ENCODE measurements at regions not wholly inside any gene's neighbourhood (a gene's known extent, or its start where the extent isn't known, plus 50 kb on each side); places are given as distances from the start of the nearest gene placed in this dataset.

- ATAC-seq (ENCODE audit: low FRiP score) (no peak), DNase-seq (no peak)
- whole genome bisulfite sequencing, 2 donors: 40 to 63% methylated on average over 3 of the region's 3 CpGs
- no peaks in the 10 kb centered on the region for H3K27me3 ChIP-seq (ENCODE audit: control insufficient read depth in 1 of 2, insufficient read depth in 2 of 2, low read length in 1 of 2)
- intact Hi-C loops (cut with DNase I): no loop called here
- no peaks in the 10 kb centered on the region for H3K36me3 ChIP-seq (ENCODE audit: control insufficient read depth in 1 of 2, insufficient read depth in 2 of 2, low read length in 1 of 2)
- H3K4me3 ChIP-seq (ENCODE audit: low read length in 2 of 2): no peak overlapping the region
- H3K4me1 ChIP-seq (ENCODE audit: control insufficient read depth in 1 of 2, insufficient read depth in 2 of 2, low read length in 2 of 2): no peaks in the 10 kb centered on the region
- no peaks in the 10 kb centered on the region for H3K9me3 ChIP-seq (ENCODE audit: control insufficient read depth, low read length)
- H3K27ac ChIP-seq (ENCODE audit: low read depth in 1 of 2, low read length in 2 of 2): no peak overlapping the region
Observed at GRCh38 chr4:110787707-110788106, 164.8 kb upstream of the PITX2 start.

DNA sequence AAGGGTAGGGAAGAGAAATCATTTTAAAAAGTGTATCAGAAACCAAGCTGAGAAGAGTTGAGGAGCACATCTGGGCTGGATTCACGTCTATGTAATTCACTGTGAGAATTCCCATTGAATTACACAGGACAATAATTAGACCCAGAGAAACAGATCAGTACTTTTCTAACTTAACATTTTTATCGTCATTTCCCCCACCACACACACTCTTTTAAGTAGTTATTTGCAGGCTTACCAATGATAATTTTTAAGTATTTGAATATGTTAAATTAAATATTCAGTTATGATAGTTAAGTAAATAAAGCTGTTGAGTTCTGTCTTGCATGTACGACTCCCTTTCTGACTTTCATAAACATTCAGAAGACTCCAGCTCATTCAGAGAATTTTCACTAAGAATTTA lies 165.4 kb upstream of the PITX2 start:
- intact Hi-C loops (cut with DNase I): no loop called here
- WGBS, 2 donors: 66 to 79% methylated on average over 3 of the region's 3 CpGs
- DNase-seq (no peak), ATAC-seq (ENCODE audit: low FRiP score) (no peak)
- Histone ChIP-seq H3K27ac (ENCODE audit: low read depth in 1 of 2, low read length in 2 of 2) (no peak overlapping the region), H3K27me3 (ENCODE audit: control insufficient read depth in 1 of 2, insufficient read depth in 2 of 2, low read length in 1 of 2) (no peaks in the 10 kb centered on the region), H3K4me3 (ENCODE audit: low read length in 2 of 2) (no peak overlapping the region), H3K4me1 (ENCODE audit: control insufficient read depth in 1 of 2, insufficient read depth in 2 of 2, low read length in 2 of 2) (no peaks in the 10 kb centered on the region), H3K9me3 (ENCODE audit: control insufficient read depth, low read length) (no peaks in the 10 kb centered on the region), H3K36me3 (ENCODE audit: control insufficient read depth in 1 of 2, insufficient read depth in 2 of 2, low read length in 1 of 2) (no peaks in the 10 kb centered on the region)

GRCh38 chr4:110792036-110792435 lies 169.2 kb upstream of the PITX2 start:
- H3K9me3 ChIP-seq (ENCODE audit: control insufficient read depth, low read length): no peaks in the 10 kb centered on the region
- H3K27ac ChIP-seq (ENCODE audit: low read depth in 1 of 2, low read length in 2 of 2): no peak overlapping the region
- WGBS, 2 donors: 59 to 65% methylated on average over 1 of the region's 1 CpG
- no peak for DNase-seq
- H3K36me3 ChIP-seq (ENCODE audit: control insufficient read depth in 1 of 2, insufficient read depth in 2 of 2, low read length in 1 of 2): no peaks in the 10 kb centered on the region
- intact Hi-C loops (cut with DNase I): no loop called here
- H3K4me3 ChIP-seq (ENCODE audit: low read length in 2 of 2): no peak overlapping the region
- no peaks in the 10 kb centered on the region for H3K4me1 ChIP-seq (ENCODE audit: control insufficient read depth in 1 of 2, insufficient read depth in 2 of 2, low read length in 2 of 2)
- H3K27me3 ChIP-seq (ENCODE audit: control insufficient read depth in 1 of 2, insufficient read depth in 2 of 2, low read length in 1 of 2): peaks cover 0 to 1% of the 10 kb centered on the region in 2 donors
- ATAC-seq (ENCODE audit: low FRiP score): no peak

- Histone ChIP-seq H3K27ac (ENCODE audit: low read depth in 1 of 2, low read length in 2 of 2) (no peak overlapping the region), H3K4me3 (ENCODE audit: low read length in 2 of 2) (no peak overlapping the region), H3K36me3 (ENCODE audit: control insufficient read depth in 1 of 2, insufficient read depth in 2 of 2, low read length in 1 of 2) (no peaks in the 10 kb centered on the region), H3K4me1 (ENCODE audit: control insufficient read depth in 1 of 2, insufficient read depth in 2 of 2, low read length in 2 of 2) (no peaks in the 10 kb centered on the region), H3K27me3 (ENCODE audit: control insufficient read depth in 1 of 2, insufficient read depth in 2 of 2, low read length in 1 of 2) (peaks cover 0 to 1% of the 10 kb centered on the region in 2 donors), H3K9me3 (ENCODE audit: control insufficient read depth, low read length) (no peaks in the 10 kb centered on the region)
- intact Hi-C loops (cut with DNase I): no loop called here
- 72 to 80% methylated on average over 4 of the region's 4 CpGs for WGBS, 2 donors
- no peak for DNase-seq
- ATAC-seq (ENCODE audit: low FRiP score): no peak
Observed at GRCh38 chr4:110793381-110793801, 170.5 kb upstream of the PITX2 start.

- H3K9me3 ChIP-seq (ENCODE audit: control insufficient read depth, low read length): no peaks in the 10 kb centered on the region
- H3K4me3 ChIP-seq (ENCODE audit: low read length in 2 of 2): no peak overlapping the region
- intact Hi-C loops (cut with DNase I): no loop called here
- H3K27ac ChIP-seq (ENCODE audit: low read depth in 1 of 2, low read length in 2 of 2): no peak overlapping the region
- no peak for ATAC-seq (ENCODE audit: low FRiP score)
- no peaks in the 10 kb centered on the region for H3K36me3 ChIP-seq (ENCODE audit: control insufficient read depth in 1 of 2, insufficient read depth in 2 of 2, low read length in 1 of 2)
- H3K27me3 ChIP-seq (ENCODE audit: control insufficient read depth in 1 of 2, insufficient read depth in 2 of 2, low read length in 1 of 2): peaks cover 0 to 1% of the 10 kb centered on the region in 2 donors
- 79 to 81% methylated on average over 5 of the region's 5 CpGs for WGBS, 2 donors
- no peaks in the 10 kb centered on the region for H3K4me1 ChIP-seq (ENCODE audit: control insufficient read depth in 1 of 2, insufficient read depth in 2 of 2, low read length in 2 of 2)
- no peak for DNase-seq
Observed at GRCh38 chr4:110793890-110794554, 171.1 kb upstream of the PITX2 start.

DNA sequence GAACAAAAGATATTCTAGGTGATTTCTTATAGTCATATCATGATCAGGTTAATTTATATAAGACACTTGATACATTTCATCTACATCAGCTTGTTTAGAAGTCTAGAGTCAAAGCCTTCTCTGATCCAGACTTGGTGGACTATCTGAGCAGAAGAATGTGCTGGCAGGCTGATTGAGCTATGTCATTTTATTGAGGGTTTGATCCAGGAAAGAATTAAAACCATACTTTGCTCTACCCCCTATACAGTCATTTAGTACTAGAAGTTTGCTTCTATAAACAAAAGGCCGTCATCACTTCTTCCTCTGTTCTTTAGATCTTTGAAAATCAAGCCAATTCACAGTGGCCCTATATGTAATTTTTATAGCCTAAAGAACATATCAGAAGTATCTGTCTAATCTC lies 173.1 kb upstream of the PITX2 start:
- 71 to 79% methylated on average over 1 of the region's 1 CpG for WGBS, 2 donors
- H3K4me1 ChIP-seq (ENCODE audit: control insufficient read depth in 1 of 2, insufficient read depth in 2 of 2, low read length in 2 of 2): no peaks in the 10 kb centered on the region
- no peak overlapping the region for H3K27ac ChIP-seq (ENCODE audit: low read depth in 1 of 2, low read length in 2 of 2)
- ATAC-seq (ENCODE audit: low FRiP score) (no peak), DNase-seq (no peak)
- intact Hi-C loops (cut with DNase I): no loop called here
- H3K27me3 ChIP-seq (ENCODE audit: control insufficient read depth in 1 of 2, insufficient read depth in 2 of 2, low read length in 1 of 2): peaks cover 0 to 1% of the 10 kb centered on the region in 2 donors
- H3K9me3 ChIP-seq (ENCODE audit: control insufficient read depth, low read length): no peaks in the 10 kb centered on the region
- H3K4me3 ChIP-seq (ENCODE audit: low read length in 2 of 2): no peak overlapping the region
- no peaks in the 10 kb centered on the region for H3K36me3 ChIP-seq (ENCODE audit: control insufficient read depth in 1 of 2, insufficient read depth in 2 of 2, low read length in 1 of 2)

DNA sequence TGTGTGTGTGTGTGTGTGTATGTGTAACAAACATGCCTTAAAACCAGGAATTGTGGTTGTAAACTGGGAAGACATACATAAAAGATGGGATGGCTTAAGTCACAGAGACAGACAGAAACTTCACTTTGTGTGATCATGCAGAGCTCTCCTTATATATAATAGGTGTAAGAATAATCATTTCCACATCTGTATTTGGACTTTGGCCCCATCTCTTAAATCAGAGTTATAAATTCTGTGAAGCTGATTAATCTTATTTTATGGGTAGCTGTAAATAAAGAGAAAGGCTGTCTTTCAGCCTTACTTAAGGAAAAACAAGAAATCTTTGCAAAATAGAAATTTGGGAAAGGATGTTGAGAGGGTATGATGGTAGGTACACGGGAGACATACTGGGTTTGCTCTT lies 174.6 kb upstream of the PITX2 start:
- no peaks in the 10 kb centered on the region for H3K36me3 ChIP-seq (ENCODE audit: control insufficient read depth in 1 of 2, insufficient read depth in 2 of 2, low read length in 1 of 2)
- WGBS, 2 donors: 94 to 96% methylated on average over 1 of the region's 1 CpG
- H3K4me3 ChIP-seq (ENCODE audit: low read length in 2 of 2): no peak overlapping the region
- intact Hi-C loops (cut with DNase I): no loop called here
- H3K4me1 ChIP-seq (ENCODE audit: control insufficient read depth in 1 of 2, insufficient read depth in 2 of 2, low read length in 2 of 2): no peaks in the 10 kb centered on the region
- no peak for ATAC-seq (ENCODE audit: low FRiP score)
- peaks cover 0 to 1% of the 10 kb centered on the region in 2 donors for H3K27me3 ChIP-seq (ENCODE audit: control insufficient read depth in 1 of 2, insufficient read depth in 2 of 2, low read length in 1 of 2)
- H3K9me3 ChIP-seq (ENCODE audit: control insufficient read depth, low read length): no peaks in the 10 kb centered on the region
- no peak for DNase-seq
- no peak overlapping the region for H3K27ac ChIP-seq (ENCODE audit: low read depth in 1 of 2, low read length in 2 of 2)

- H3K36me3 ChIP-seq (ENCODE audit: control insufficient read depth in 1 of 2, insufficient read depth in 2 of 2, low read length in 1 of 2): no peaks in the 10 kb centered on the region
- no peaks in the 10 kb centered on the region for H3K4me1 ChIP-seq (ENCODE audit: control insufficient read depth in 1 of 2, insufficient read depth in 2 of 2, low read length in 2 of 2)
- peaks cover 0 to 1% of the 10 kb centered on the region in 2 donors for H3K27me3 ChIP-seq (ENCODE audit: control insufficient read depth in 1 of 2, insufficient read depth in 2 of 2, low read length in 1 of 2)
- no peak overlapping the region for H3K27ac ChIP-seq (ENCODE audit: low read depth in 1 of 2, low read length in 2 of 2)
- no peak overlapping the region for H3K4me3 ChIP-seq (ENCODE audit: low read length in 2 of 2)
- 48 to 56% methylated on average over 13 of the region's 13 CpGs for WGBS, 2 donors
- intact Hi-C loops (cut with DNase I): no loop called here
- no peaks in the 10 kb centered on the region for H3K9me3 ChIP-seq (ENCODE audit: control insufficient read depth, low read length)
- DNase-seq: no peak
- no peak for ATAC-seq (ENCODE audit: low FRiP score)
Observed at GRCh38 chr4:110798687-110799086, 175.8 kb upstream of the PITX2 start.

DNA sequence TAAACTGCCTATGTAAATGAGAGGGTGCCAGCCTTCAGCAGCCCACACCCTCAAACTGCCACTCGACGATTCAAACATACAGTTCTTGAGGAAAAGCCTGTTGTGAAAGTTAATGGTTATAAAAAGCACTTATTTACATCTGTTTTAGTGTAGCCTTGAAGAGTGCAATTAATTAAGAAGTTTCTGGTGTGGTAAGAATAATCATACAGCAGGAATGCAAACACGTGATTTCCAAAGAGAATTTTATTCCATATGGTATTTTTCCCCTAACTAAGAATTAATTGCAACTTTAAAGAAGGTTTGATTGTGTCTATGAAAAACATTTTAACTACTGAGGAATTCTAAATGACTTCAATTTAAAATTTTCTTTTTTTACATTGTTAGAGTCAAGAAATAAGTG lies 176.3 kb upstream of the PITX2 start:
- DNase-seq (no peak), ATAC-seq (ENCODE audit: low FRiP score) (no peak)
- no peaks in the 10 kb centered on the region for H3K27me3 ChIP-seq (ENCODE audit: control insufficient read depth in 1 of 2, insufficient read depth in 2 of 2, low read length in 1 of 2)
- 59 to 65% methylated on average over 3 of the region's 3 CpGs for WGBS, 2 donors
- intact Hi-C loops (cut with DNase I): no loop called here
- no peaks in the 10 kb centered on the region for H3K36me3 ChIP-seq (ENCODE audit: control insufficient read depth in 1 of 2, insufficient read depth in 2 of 2, low read length in 1 of 2)
- no peak overlapping the region for H3K4me3 ChIP-seq (ENCODE audit: low read length in 2 of 2)
- no peaks in the 10 kb centered on the region for H3K9me3 ChIP-seq (ENCODE audit: control insufficient read depth, low read length)
- H3K4me1 ChIP-seq (ENCODE audit: control insufficient read depth in 1 of 2, insufficient read depth in 2 of 2, low read length in 2 of 2): no peaks in the 10 kb centered on the region
- no peak overlapping the region for H3K27ac ChIP-seq (ENCODE audit: low read depth in 1 of 2, low read length in 2 of 2)

Data from aorta (tissue), 5 donors.